T-helper 17 cell (primary cell): ENCODE measurements at regions not wholly inside any gene's neighbourhood (a gene's known extent, or its start where the extent isn't known, plus 50 kb on each side); places are given as distances from the start of the nearest gene placed in this dataset.

Source experiments
- ATAC-seq: fragments of 150-1000 bp; cut with Tn5 transposase; 2 replicates; pipeline ENCODE4 v1.10.0; 2021; ENCODE audit warnings: mild to moderate bottlenecking, moderate library complexity
- DNase-seq, 3 donors: peaks; one replicate each; pipeline versions ENCODE4 v3.0.0 to v3.0.0-alpha.2; 2020 to 2021
- H3K9me3 ChIP-seq: one replicate; pipeline ENCODE4 v1.7.0; 2013; ENCODE audit warnings: low read length, mild to moderate bottlenecking; ENCODE audit not compliant: control insufficient read depth, poor library complexity, severe bottlenecking
- H3K27ac Mint-ChIP-seq: one replicate; pipeline ENCODE4 v1.8.0; 2022; ENCODE audit warnings: mild to moderate bottlenecking, moderate library complexity, mixed read lengths
- H3K27me3 Mint-ChIP-seq: one replicate; pipeline ENCODE4 v1.8.0; 2022; ENCODE audit warnings: mixed read lengths
- H3K36me3 Mint-ChIP-seq: one replicate; pipeline ENCODE4 v1.8.0; 2022; ENCODE audit warnings: low read depth, mixed read lengths
- H3K4me1 Mint-ChIP-seq: one replicate; pipeline ENCODE4 v1.8.0; 2022; ENCODE audit warnings: mild to moderate bottlenecking, mixed read lengths
- H3K4me3 Mint-ChIP-seq: one replicate; pipeline ENCODE4 v1.8.0; 2022; ENCODE audit warnings: mild to moderate bottlenecking, moderate library complexity, mixed read lengths

- DNase-seq (no peak), ATAC-seq (no peak)
- Mint-ChIP-seq H3K4me1 (no peaks in the 10 kb centered on the region), H3K27ac (no peak overlapping the region), H3K27me3 (peaks cover 51% of the 10 kb centered on the region), H3K36me3 (peaks cover 4% of the 10 kb centered on the region), H3K4me3 (no peak overlapping the region)
- H3K9me3 ChIP-seq, result no peaks in the 10 kb centered on the region
Observed at GRCh38 chr22:49381595-49382450, 445.9 kb downstream of the BRD1 start.

- DNase-seq (no peak), ATAC-seq (no peak)
- Mint-ChIP-seq H3K4me3 (no peak overlapping the region), H3K36me3 (peaks cover 4% of the 10 kb centered on the region), H3K27me3 (peaks cover 51% of the 10 kb centered on the region), H3K27ac (no peak overlapping the region), H3K4me1 (no peaks in the 10 kb centered on the region)
- H3K9me3 ChIP-seq, result no peaks in the 10 kb centered on the region
Observed at GRCh38 chr22:49380828-49381114, 446.9 kb downstream of the BRD1 start.

GRCh38 chr22:49380095-49380827 lies 447.4 kb downstream of the BRD1 start:
- DNase-seq (no peak), ATAC-seq (no peak)
- Mint-ChIP-seq H3K27ac (no peak overlapping the region), H3K4me3 (no peak overlapping the region), H3K36me3 (peaks cover 4% of the 10 kb centered on the region), H3K4me1 (no peaks in the 10 kb centered on the region), H3K27me3 (peaks cover 51% of the 10 kb centered on the region)
- no peaks in the 10 kb centered on the region for H3K9me3 ChIP-seq

- no peak for DNase-seq
- H3K27ac Mint-ChIP-seq, result no peak overlapping the region
- H3K4me3 Mint-ChIP-seq, result no peak overlapping the region
- peaks cover 3% of the 10 kb centered on the region for H3K36me3 Mint-ChIP-seq
- H3K27me3 Mint-ChIP-seq, result peaks cover 61% of the 10 kb centered on the region
- peaks cover 2% of the 10 kb centered on the region for H3K4me1 Mint-ChIP-seq
- H3K9me3 ChIP-seq, result no peaks in the 10 kb centered on the region
- ATAC-seq, result no peak
Observed at GRCh38 chr22:49377306-49377705, 450.4 kb downstream of the BRD1 start.

- Mint-ChIP-seq H3K36me3 (peaks cover 3% of the 10 kb centered on the region), H3K27ac (no peak overlapping the region), H3K27me3 (peaks cover 47% of the 10 kb centered on the region), H3K4me1 (peaks cover 2% of the 10 kb centered on the region), H3K4me3 (no peak overlapping the region)
- ATAC-seq (no peak), DNase-seq (no peak)
- H3K9me3 ChIP-seq, result no peaks in the 10 kb centered on the region
Observed at GRCh38 chr22:49373801-49374226, 453.9 kb downstream of the BRD1 start.

- Mint-ChIP-seq H3K27ac (no peak overlapping the region), H3K27me3 (peaks cover 47% of the 10 kb centered on the region), H3K4me3 (no peak overlapping the region), H3K4me1 (peaks cover 2% of the 10 kb centered on the region), H3K36me3 (peaks cover 3% of the 10 kb centered on the region)
- ATAC-seq (no peak), DNase-seq (no peak)
- H3K9me3 ChIP-seq, result no peaks in the 10 kb centered on the region
Observed at GRCh38 chr22:49373289-49373666, 454.4 kb downstream of the BRD1 start.

GRCh38 chr22:49372530-49373288 lies 455.0 kb downstream of the BRD1 start:
- H3K9me3 ChIP-seq, result no peaks in the 10 kb centered on the region
- Mint-ChIP-seq H3K4me1 (peaks cover 5% of the 10 kb centered on the region), H3K36me3 (peaks cover 1% of the 10 kb centered on the region), H3K27ac (no peak overlapping the region), H3K27me3 (peaks cover 45% of the 10 kb centered on the region), H3K4me3 (no peak overlapping the region)
- DNase-seq, result no peak
- ATAC-seq, result no peak

GRCh38 chr22:49372111-49372529 lies 455.6 kb downstream of the BRD1 start:
- no peaks in the 10 kb centered on the region for H3K36me3 Mint-ChIP-seq
- no peak overlapping the region for H3K4me3 Mint-ChIP-seq
- no peak overlapping the region for H3K27ac Mint-ChIP-seq
- peaks cover 5% of the 10 kb centered on the region for H3K4me1 Mint-ChIP-seq
- DNase-seq (no peak), ATAC-seq (no peak)
- peaks cover 39% of the 10 kb centered on the region for H3K27me3 Mint-ChIP-seq
- no peaks in the 10 kb centered on the region for H3K9me3 ChIP-seq

GRCh38 chr22:49371325-49372110 lies 456.2 kb downstream of the BRD1 start:
- H3K36me3 Mint-ChIP-seq, result no peaks in the 10 kb centered on the region
- no peaks in the 10 kb centered on the region for H3K9me3 ChIP-seq
- no peak for DNase-seq
- H3K27me3 Mint-ChIP-seq, result peaks cover 38% of the 10 kb centered on the region
- no peak overlapping the region for H3K4me3 Mint-ChIP-seq
- H3K4me1 Mint-ChIP-seq, result peaks cover 5% of the 10 kb centered on the region
- no peak overlapping the region for H3K27ac Mint-ChIP-seq
- no peak for ATAC-seq

GRCh38 chr22:49370627-49371301 lies 456.9 kb downstream of the BRD1 start:
- ATAC-seq (no peak), DNase-seq (no peak)
- H3K4me1 Mint-ChIP-seq, result peaks cover 5% of the 10 kb centered on the region
- H3K36me3 Mint-ChIP-seq, result no peaks in the 10 kb centered on the region
- H3K27ac Mint-ChIP-seq, result no peak overlapping the region
- H3K4me3 Mint-ChIP-seq, result no peak overlapping the region
- no peaks in the 10 kb centered on the region for H3K9me3 ChIP-seq
- H3K27me3 Mint-ChIP-seq, result peaks cover 46% of the 10 kb centered on the region

- peaks cover 5% of the 10 kb centered on the region for H3K4me1 Mint-ChIP-seq
- no peaks in the 10 kb centered on the region for H3K36me3 Mint-ChIP-seq
- no peak for DNase-seq
- H3K27ac Mint-ChIP-seq, result no peak overlapping the region
- H3K9me3 ChIP-seq, result no peaks in the 10 kb centered on the region
- H3K27me3 Mint-ChIP-seq, result peaks cover 53% of the 10 kb centered on the region
- no peak overlapping the region for H3K4me3 Mint-ChIP-seq
- no peak for ATAC-seq
Observed at GRCh38 chr22:49369726-49370626, 457.7 kb downstream of the BRD1 start.
